ENCODE measurements at regions not wholly inside any gene's neighbourhood (a gene's known extent, or its start where the extent isn't known, plus 50 kb on each side); places are given as distances from the start of the nearest gene placed in this dataset.

DNA sequence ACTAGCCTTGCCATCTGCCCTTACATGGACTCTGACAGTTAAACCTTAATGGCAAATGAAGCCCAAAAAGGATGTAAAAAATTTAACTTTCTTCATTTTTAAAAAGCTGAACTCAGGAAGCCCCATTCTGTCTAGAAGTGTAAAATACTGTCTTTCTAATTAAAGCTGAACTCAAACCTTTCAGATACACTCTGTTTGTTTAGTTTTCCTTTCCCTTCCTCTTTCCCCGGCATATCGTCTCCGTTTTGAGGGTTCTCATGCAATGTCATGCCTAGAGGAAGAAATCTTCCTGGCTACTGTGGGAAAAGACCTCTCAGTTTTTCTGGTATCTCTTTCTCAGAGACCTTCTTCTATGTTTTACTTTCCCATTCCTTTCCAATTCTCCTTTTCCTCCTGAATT, 841.5 kb downstream of the DTWD2 start:
- TF ChIP-seq, protein P1, sequence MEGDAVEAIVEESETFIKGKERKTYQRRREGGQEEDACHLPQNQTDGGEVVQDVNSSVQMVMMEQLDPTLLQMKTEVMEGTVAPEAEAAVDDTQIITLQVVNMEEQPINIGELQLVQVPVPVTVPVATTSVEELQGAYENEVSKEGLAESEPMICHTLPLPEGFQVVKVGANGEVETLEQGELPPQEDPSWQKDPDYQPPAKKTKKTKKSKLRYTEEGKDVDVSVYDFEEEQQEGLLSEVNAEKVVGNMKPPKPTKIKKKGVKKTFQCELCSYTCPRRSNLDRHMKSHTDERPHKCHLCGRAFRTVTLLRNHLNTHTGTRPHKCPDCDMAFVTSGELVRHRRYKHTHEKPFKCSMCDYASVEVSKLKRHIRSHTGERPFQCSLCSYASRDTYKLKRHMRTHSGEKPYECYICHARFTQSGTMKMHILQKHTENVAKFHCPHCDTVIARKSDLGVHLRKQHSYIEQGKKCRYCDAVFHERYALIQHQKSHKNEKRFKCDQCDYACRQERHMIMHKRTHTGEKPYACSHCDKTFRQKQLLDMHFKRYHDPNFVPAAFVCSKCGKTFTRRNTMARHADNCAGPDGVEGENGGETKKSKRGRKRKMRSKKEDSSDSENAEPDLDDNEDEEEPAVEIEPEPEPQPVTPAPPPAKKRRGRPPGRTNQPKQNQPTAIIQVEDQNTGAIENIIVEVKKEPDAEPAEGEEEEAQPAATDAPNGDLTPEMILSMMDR (IDR thresholded peaks at IDR 0.05): no peak
- TF ChIP-seq POLR2A (IDR thresholded peaks at IDR 0.05): no peak

Measured in Peyer's patch (tissue), 4 donors.